Natural killer cell treated with Interleukin-12 subunit alpha and Interleukin-12 subunit beta and Interleukin-15 and Interleukin-18, amount 100 ng/mL, for 72 hours (primary cell): ENCODE measurements at regions not wholly inside any gene's neighbourhood (a gene's known extent, or its start where the extent isn't known, plus 50 kb on each side); places are given as distances from the start of the nearest gene placed in this dataset.
"Not testable (repeated sequence)": the region's sequence is repeated elsewhere in the genome, so short reads cannot be mapped to it uniquely, and the experiment has no call there.

ENCODE experiments used
- ATAC-seq, 2 donors: fragments of 150-1000 bp; cut with Tn5 transposase in 1 of 2; sonication (Bioruptor Pico), chemical (Tn5 transposase) in 1 of 2; 2 replicates each; pipeline ENCODE4 v1.10.0; 2021
- DNase-seq: peaks from one replicate; pipeline ENCODE4 v3.0.0; 2022; ENCODE audit warnings: low spot score
- H3K27ac Mint-ChIP-seq, 2 donors: 1 replicate in 1 of 2; 2 replicates in 1 of 2; pipeline ENCODE4 v1.8.0; 2022; ENCODE audit warnings: mixed read lengths in 2 of 2, mild to moderate bottlenecking in 1 of 2, moderate library complexity in 1 of 2
- H3K27me3 Mint-ChIP-seq, 2 donors: 1 replicate in 1 of 2; 2 replicates in 1 of 2; pipeline ENCODE4 v1.8.0; 2022; ENCODE audit warnings: mixed read lengths in 2 of 2
- H3K36me3 Mint-ChIP-seq: one replicate; pipeline ENCODE4 v1.8.0; 2022; ENCODE audit warnings: mixed read lengths
- H3K4me1 Mint-ChIP-seq, 2 donors: 1 replicate in 1 of 2; 2 replicates in 1 of 2; pipeline ENCODE4 v1.8.0; 2022; ENCODE audit warnings: low read depth in 2 of 2, mixed read lengths in 2 of 2, mild to moderate bottlenecking in 1 of 2
- H3K4me3 Mint-ChIP-seq: one replicate; pipeline ENCODE4 v1.8.0; 2022; ENCODE audit warnings: mixed read lengths
- H3K9me3 Mint-ChIP-seq: 2 replicates; pipeline ENCODE4 v1.8.0; 2022; ENCODE audit warnings: mixed read lengths

GRCh38 chr4:27098034-27098433 is 237.4 kb downstream of the STIM2 start:
- Mint-ChIP-seq H3K4me1 (no peaks in the 10 kb centered on the region), H3K4me3 (no peak overlapping the region), H3K27ac (no peak overlapping the region), H3K27me3 (peaks cover 4 to 6% of the 10 kb centered on the region in 2 donors), H3K9me3 (no peaks in the 10 kb centered on the region), H3K36me3 (no peaks in the 10 kb centered on the region)
- DNase-seq (no peak), ATAC-seq (no peak)

- no peaks in the 10 kb centered on the region for H3K4me1 Mint-ChIP-seq
- DNase-seq: no peak
- no peak overlapping the region for H3K27ac Mint-ChIP-seq
- H3K9me3 Mint-ChIP-seq: no peaks in the 10 kb centered on the region
- no peaks in the 10 kb centered on the region for H3K36me3 Mint-ChIP-seq
- no peak for ATAC-seq
- H3K27me3 Mint-ChIP-seq: peaks cover 12 to 14% of the 10 kb centered on the region in 2 donors
- no peak overlapping the region for H3K4me3 Mint-ChIP-seq
These were observed 240.1 kb downstream of the STIM2 start for GRCh38 chr4:27100713-27101112.

DNA sequence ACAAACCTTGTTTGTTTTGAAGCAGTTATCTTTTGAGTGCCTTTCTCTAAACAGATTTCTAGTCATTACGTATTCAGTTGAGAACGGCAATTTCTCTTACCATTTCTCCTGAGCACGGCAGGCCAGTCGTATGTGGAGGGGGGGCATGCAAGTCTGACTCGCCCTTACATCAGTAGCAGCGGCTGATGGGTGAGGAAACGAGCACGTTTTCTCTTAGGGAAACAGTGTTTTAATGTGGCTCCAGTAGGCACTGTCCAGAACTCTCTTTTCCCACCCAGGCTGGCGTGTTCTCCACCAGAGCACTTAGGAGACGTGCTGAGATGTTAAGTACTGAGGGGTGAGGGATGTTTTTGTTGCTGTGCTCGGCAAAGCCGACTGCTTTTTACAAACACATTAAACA is 240.5 kb downstream of the STIM2 start:
- H3K4me1 Mint-ChIP-seq: no peaks in the 10 kb centered on the region
- H3K9me3 Mint-ChIP-seq: no peaks in the 10 kb centered on the region
- ATAC-seq: no peak
- H3K27me3 Mint-ChIP-seq: peaks cover 14 to 18% of the 10 kb centered on the region in 2 donors
- no peak overlapping the region for H3K27ac Mint-ChIP-seq
- no peak overlapping the region for H3K4me3 Mint-ChIP-seq
- H3K36me3 Mint-ChIP-seq: no peaks in the 10 kb centered on the region
- DNase-seq: no peak

DNA sequence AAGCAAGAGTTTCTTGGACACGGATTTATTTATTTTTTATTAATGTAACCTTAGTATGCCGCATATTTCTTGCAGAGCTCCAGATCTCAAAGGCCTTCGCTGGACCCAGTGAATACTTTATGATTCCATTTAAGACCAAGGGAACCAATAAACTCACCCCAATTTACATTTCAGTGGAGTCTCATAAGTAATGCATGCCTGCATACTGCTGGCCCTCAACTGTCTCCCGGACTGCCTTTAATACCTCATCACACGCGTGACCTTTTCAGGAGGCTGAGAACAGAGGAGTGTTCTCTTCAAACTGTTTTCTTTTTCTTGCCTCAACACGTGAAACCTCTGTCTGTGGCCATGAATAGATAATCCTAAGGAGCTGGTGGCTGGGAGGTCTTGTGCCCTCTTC is 240.9 kb downstream of the STIM2 start:
- Mint-ChIP-seq H3K36me3 (no peaks in the 10 kb centered on the region), H3K4me3 (no peak overlapping the region), H3K27ac (no peak overlapping the region), H3K9me3 (no peaks in the 10 kb centered on the region), H3K4me1 (no peaks in the 10 kb centered on the region), H3K27me3 (peaks cover 15 to 22% of the 10 kb centered on the region in 2 donors)
- DNase-seq (no peak), ATAC-seq (no peak)

GRCh38 chr4:27111627-27112026 is 251.0 kb downstream of the STIM2 start:
- no peaks in the 10 kb centered on the region for H3K9me3 Mint-ChIP-seq
- H3K4me1 Mint-ChIP-seq: peaks cover 0 to 3% of the 10 kb centered on the region in 2 donors
- no peak for DNase-seq
- no peaks in the 10 kb centered on the region for H3K36me3 Mint-ChIP-seq
- no peak overlapping the region for H3K27ac Mint-ChIP-seq
- H3K27me3 Mint-ChIP-seq: peaks cover 0 to 8% of the 10 kb centered on the region in 2 donors
- no peak for ATAC-seq
- H3K4me3 Mint-ChIP-seq: no peak overlapping the region

GRCh38 chr4:27112587-27112986 is 251.9 kb downstream of the STIM2 start:
- Mint-ChIP-seq H3K27ac (no peak overlapping the region), H3K36me3 (no peaks in the 10 kb centered on the region)
- ATAC-seq: no peak

DNA sequence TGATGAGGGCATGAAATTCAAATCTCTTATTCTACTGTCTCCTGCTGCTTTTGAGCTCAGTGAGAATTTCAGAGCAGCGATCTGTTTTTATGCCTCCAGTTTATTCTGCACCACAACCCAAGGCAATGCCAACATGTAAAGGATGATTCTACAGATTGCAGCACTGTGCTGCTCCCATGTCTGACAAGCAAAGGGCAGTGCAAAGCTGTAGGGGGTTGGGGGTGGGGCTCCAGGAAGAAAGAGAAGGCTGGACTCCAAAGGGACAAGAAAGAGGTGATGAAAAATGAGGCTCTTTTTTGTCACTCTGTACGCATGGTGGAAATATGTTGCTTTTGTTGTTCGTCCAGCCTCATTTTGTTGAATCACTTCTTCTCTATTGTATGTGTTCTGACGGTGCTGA is 254.6 kb downstream of the STIM2 start:
- no peak overlapping the region for H3K27ac Mint-ChIP-seq
- H3K9me3 Mint-ChIP-seq: no peaks in the 10 kb centered on the region
- H3K4me3 Mint-ChIP-seq: no peak overlapping the region
- H3K36me3 Mint-ChIP-seq: no peaks in the 10 kb centered on the region
- H3K4me1 Mint-ChIP-seq: peaks cover 0 to 3% of the 10 kb centered on the region in 2 donors
- ATAC-seq (no peak), DNase-seq (no peak)
- H3K27me3 Mint-ChIP-seq: no peaks in the 10 kb centered on the region

More at GRCh38 chr4:27112587-27112986, 251.9 kb downstream of the STIM2 start:
- Mint-ChIP-seq H3K4me3 (no peak overlapping the region), H3K9me3 (no peaks in the 10 kb centered on the region), H3K4me1 (peaks cover 0 to 3% of the 10 kb centered on the region in 2 donors), H3K27me3 (peaks cover 0 to 8% of the 10 kb centered on the region in 2 donors)
- DNase-seq: no peak

DNA sequence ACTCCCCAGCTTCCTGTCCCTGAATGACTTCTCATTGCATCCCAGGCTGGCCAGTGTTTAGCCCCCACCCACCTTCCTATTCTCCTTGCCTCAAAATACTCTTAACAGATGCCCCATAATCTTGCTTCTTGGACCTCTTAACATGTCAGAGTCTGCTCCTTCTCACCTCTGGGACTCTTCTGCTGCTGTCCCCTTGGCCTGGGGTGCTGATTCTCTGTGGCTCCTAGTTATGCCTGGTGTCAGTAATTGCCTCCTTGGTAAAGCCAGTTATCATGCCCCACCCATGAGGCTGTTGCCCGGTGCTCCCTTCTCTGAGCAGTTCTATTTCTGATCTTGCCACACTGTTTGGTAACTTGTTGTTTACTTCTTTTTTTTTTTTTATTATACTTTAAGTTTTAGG is 256.8 kb downstream of the STIM2 start:
- H3K4me3 Mint-ChIP-seq: no peak overlapping the region
- no peaks in the 10 kb centered on the region for H3K9me3 Mint-ChIP-seq
- no peak for DNase-seq
- no peak overlapping the region for H3K27ac Mint-ChIP-seq
- peaks cover 0 to 3% of the 10 kb centered on the region in 2 donors for H3K4me1 Mint-ChIP-seq
- H3K27me3 Mint-ChIP-seq: peaks cover 0 to 3% of the 10 kb centered on the region in 2 donors
- H3K36me3 Mint-ChIP-seq: no peaks in the 10 kb centered on the region
- no peak for ATAC-seq

DNA sequence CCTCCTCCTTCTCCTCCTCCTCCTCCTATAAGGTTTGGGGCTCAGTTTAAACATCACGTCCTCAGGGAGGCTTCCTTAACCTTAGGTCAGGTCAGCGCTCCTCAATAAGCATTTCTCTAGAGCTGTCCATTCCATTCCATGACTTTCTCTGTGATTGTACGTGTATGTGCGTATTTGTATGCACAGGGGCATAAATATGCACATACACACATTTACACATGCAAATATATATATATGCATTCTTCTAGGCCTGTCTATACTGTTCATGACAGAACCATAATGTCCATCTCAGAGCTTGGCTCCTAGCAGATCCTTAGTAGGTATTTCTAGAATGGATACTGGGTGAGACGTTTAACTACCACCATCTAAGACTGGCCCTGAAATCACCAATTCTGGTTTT is 258.6 kb downstream of the STIM2 start:
- Mint-ChIP-seq H3K4me1 (peaks cover 0 to 3% of the 10 kb centered on the region in 2 donors), H3K27ac (no peak overlapping the region), H3K9me3 (no peaks in the 10 kb centered on the region), H3K36me3 (no peaks in the 10 kb centered on the region), H3K27me3 (peaks cover 0 to 3% of the 10 kb centered on the region in 2 donors), H3K4me3 (no peak overlapping the region)
- no peak for DNase-seq
- ATAC-seq: no peak

DNA sequence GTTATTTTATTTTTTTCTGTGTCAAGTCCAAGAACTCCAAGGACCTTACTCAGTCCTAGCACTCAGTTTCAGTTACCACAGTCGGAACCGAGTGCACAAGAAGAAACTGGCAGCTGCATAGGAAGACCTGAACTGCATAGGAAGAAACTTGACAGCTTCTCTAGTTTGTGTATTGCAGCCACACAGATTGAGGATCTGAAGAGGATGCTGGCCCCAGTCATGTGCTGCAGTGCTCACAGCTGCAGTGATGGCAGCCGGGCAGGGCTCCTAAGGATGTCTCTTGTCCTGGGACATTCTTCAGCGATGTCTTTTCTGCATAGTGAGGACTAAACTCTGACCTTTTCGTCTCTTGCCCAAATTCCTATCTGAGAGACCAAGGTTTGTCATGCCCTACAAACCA is 261.2 kb downstream of the STIM2 start:
- Mint-ChIP-seq H3K27ac (no peak overlapping the region), H3K36me3 (no peaks in the 10 kb centered on the region), H3K4me3 (no peak overlapping the region), H3K27me3 (peaks cover 0 to 3% of the 10 kb centered on the region in 2 donors), H3K9me3 (no peaks in the 10 kb centered on the region), H3K4me1 (no peaks in the 10 kb centered on the region)
- no peak for DNase-seq
- no peak for ATAC-seq

DNA sequence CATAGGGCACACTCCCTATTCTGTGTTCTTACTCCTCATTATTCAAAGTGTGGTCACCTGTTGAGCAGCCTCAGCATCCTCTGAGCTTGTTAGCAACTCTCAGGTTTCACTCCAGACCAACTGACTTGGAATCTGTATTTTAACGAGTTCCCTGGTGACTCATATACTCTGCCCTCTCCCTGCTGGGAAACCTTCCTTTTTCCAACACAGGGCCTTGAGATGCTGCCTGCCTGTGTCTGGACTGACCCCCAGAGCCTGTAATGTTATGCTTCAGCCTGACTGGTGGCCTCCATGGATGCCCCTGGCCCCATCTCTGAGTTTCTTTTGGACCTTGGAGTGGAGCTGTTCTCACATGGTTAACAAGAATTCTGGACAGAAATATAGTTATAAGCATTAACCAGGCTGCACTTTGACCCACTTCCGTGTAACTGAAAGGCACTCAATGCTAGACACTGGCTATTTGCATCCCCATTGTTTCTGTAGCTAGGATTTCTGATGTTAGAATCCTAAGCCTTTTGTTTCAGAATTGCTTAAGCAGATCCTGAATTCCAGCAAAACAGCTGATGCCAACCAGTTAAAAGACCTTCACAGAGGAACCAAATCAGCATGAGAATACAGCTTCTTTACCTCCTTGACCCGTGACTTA is 262.6 kb downstream of the STIM2 start:
- no peak for ATAC-seq
- no peaks in the 10 kb centered on the region for H3K9me3 Mint-ChIP-seq
- H3K27ac Mint-ChIP-seq: no peak overlapping the region
- peaks cover 0 to 3% of the 10 kb centered on the region in 2 donors for H3K27me3 Mint-ChIP-seq
- no peak overlapping the region for H3K4me3 Mint-ChIP-seq
- no peaks in the 10 kb centered on the region for H3K36me3 Mint-ChIP-seq
- H3K4me1 Mint-ChIP-seq: no peaks in the 10 kb centered on the region
- DNase-seq: no peak

GRCh38 chr4:27123769-27124124 is 263.1 kb downstream of the STIM2 start:
- ATAC-seq: no peak
- Mint-ChIP-seq H3K27ac (no peak overlapping the region), H3K4me3 (no peak overlapping the region), H3K27me3 (peaks cover 3 to 5% of the 10 kb centered on the region in 2 donors), H3K4me1 (no peaks in the 10 kb centered on the region), H3K36me3 (no peaks in the 10 kb centered on the region), H3K9me3 (no peaks in the 10 kb centered on the region)
- DNase-seq: no peak

GRCh38 chr4:27126895-27127294 is 266.3 kb downstream of the STIM2 start:
- DNase-seq, H3K4me3 Mint-ChIP-seq, H3K27me3 Mint-ChIP-seq, H3K36me3 Mint-ChIP-seq, H3K27ac Mint-ChIP-seq, H3K9me3 Mint-ChIP-seq, ATAC-seq, H3K4me1 Mint-ChIP-seq: not testable (repeated sequence)

GRCh38 chr4:27128443-27128842 is 267.8 kb downstream of the STIM2 start:
- no peak for DNase-seq
- H3K27me3 Mint-ChIP-seq: peaks cover 2 to 9% of the 10 kb centered on the region in 2 donors
- no peak for ATAC-seq
- H3K4me3 Mint-ChIP-seq: no peak overlapping the region
- no peaks in the 10 kb centered on the region for H3K9me3 Mint-ChIP-seq
- no peaks in the 10 kb centered on the region for H3K4me1 Mint-ChIP-seq
- H3K27ac Mint-ChIP-seq: no peak overlapping the region
- no peaks in the 10 kb centered on the region for H3K36me3 Mint-ChIP-seq

DNA sequence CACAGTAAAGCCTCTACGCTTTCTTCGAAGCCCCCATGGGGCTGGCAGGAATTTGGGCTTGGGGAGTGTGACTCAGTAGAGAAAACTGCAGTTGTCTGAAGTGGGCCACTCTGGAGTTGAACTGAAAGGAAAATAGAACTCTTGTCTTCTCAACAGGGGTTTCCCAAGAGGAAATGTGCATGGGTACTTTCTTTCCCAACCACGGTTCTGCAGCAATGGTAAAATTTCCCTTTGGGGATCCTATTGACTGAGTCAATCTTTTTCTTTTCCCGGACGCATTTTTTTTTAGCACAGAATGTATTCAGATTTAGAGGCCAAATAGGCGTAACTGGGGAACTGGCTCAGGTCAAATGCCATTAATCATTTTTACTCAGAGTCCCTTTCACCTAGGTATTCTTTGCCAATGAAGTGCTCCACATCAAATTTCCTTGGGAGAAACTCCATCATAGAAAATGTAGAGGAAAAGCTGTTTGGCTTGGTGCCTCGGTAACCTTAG is 269.3 kb downstream of the STIM2 start:
- peaks cover 2 to 16% of the 10 kb centered on the region in 2 donors for H3K27me3 Mint-ChIP-seq
- H3K4me1 Mint-ChIP-seq: no peaks in the 10 kb centered on the region
- H3K27ac Mint-ChIP-seq: no peak overlapping the region
- ATAC-seq (no peak), DNase-seq (no peak)
- no peaks in the 10 kb centered on the region for H3K9me3 Mint-ChIP-seq
- no peak overlapping the region for H3K4me3 Mint-ChIP-seq
- H3K36me3 Mint-ChIP-seq: no peaks in the 10 kb centered on the region
